HG03108 (cell line): ENCODE measurements at regions not wholly inside any gene's neighbourhood (a gene's known extent, or its start where the extent isn't known, plus 50 kb on each side); places are given as distances from the start of the nearest gene placed in this dataset.

Experiments used
- ATAC-seq: cut with Tn5 transposase; IDR thresholded peaks from one replicate; pipeline ENCODE4 v1.9.1; 2021; ENCODE audit warnings: moderate library complexity; ENCODE audit not compliant: unreplicated experiment

DNA sequence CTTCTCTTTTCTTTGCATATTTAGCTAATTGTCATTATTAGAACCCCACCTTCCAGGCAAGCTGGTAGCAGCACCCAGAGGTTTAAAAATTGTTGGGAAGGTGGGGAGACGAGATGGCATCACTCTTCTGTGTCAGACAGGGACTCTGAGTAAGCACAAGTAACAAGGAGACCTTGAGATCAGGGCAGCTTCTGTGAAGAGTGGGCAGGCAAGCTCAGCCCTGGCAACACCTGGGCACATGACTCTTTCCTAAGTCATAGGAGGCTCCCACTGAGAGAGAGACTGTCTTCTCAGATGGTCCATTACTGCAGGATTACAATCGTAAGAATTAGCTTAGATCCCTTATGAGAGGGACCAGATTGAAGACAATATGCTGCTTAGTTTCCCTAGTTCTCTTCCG is 183.5 kb downstream of the BRINP2 start:
- ATAC-seq, result no peak

DNA sequence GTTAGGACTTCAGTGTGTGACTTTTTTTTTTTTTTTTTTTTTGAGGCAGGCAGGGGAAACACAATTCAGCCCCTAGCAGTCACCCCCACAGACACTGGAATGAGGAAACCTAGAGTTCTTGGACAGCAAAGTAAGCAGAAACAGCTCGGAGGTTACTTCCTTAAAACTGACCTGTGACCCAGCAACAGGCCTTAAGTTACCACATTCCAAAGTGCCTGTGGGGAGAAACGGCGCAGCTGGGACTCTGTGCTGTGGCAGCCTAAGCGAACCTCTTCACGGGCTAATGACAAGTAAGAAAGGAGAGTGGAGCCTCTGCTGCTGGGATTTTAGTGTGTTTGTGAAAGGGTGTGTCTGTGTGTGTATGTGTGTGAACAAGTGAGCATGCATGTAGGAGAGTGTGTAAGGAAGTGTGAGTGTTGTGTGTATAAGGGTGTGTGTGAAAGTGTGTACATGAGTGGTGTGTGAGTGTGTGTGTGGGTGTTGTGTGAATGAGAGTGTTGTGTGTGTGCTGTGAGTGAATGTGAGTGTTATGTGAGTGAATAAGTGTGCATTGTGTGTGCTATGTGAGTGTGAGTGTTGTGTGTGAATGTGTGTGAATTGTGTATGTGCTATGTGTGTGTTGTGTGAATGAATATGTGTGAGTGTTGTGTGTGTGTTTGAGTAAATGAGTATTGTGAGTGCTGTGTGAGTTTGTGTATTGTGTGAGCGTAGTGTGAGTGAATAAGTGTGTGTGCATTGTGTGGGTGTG is 180.8 kb downstream of the BRINP2 start:
- ATAC-seq, result no peak

DNA sequence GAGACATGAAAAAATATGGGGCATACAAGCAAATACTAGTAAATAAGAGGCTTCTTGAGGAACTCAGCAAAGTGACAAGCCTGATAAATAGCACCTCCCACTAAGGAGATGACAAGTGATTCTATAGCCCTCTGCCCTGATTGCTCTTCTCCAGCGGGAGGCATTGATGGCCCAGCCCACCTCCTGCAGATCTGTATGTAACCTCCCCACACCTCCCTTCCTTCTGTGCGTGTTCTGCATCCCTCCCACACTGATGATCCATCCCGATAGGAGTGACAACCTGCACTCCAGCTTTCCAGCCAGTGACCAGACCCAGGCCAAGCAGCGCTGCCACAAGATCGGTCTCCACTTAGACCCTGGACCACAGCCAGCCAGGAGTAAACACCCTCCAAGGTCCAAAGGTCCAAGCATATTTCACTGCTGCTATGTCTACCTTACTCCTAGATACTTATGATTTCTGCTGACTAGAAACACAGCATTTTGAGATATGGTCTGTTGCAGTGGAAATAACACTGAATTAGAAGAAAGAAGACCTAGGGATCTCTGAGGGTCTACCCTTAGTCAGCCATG is 176.1 kb downstream of the BRINP2 start:
- no peak for ATAC-seq

DNA sequence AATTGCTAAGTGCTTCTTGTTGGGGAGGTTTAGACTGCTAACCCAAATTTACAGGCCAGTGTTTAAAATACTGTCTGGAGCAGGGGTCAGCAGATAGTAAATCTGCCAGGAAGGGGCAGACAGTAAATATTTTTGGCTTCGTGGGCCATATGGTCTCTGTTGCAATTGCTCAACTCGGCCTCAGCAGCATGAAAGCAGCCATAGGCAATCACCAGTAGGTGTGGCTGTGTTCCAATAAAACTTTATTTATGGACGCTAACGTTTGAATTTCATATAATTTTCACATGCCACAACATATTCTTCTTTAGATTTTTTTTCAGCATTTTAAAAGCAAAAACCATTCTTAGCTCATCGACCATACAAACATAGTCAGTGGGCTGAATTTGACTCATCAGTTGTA is 172.7 kb downstream of the BRINP2 start:
- no peak for ATAC-seq

DNA sequence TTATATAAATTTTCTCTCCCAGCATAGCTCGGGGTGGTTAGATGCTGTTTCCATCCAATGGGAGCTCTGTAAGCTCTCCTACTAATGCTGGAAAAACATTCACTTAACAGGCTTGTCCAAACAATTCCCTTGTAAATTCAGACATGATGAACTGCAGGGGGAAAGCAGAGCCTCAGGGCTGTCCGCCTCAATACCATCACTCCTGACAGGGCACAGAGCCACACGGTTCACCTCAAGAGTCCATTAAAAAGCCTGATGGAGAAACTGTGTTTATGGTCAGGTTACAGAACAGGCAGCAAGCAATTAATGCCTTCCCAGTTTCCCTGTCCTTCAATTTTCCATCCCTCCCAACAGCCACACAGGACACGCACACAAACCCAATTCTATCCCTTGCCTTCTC is 171.0 kb downstream of the BRINP2 start:
- no peak for ATAC-seq

DNA sequence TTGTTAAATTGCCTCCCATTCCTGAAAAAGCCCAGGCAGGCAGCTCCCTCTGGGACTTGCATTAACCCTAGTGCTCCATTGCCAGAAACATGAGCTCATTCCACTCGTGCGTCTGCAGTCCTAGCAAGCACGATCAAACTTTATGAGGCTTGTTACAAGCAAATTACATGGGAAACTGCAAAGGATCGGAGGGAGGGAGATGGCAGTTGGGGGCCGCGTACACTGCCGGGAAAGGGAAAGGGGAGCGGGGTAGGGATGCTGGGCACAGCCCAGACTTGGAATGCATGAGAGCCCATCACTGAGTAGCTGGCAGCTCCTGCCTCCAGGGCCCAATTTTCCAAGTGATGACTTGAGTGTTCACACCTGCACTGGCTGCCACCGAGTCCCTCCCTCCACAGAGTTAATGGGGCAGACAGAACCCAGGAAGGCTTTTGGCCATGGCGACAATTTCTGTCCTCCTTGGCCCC is 169.9 kb downstream of the BRINP2 start:
- ATAC-seq, result no peak

DNA sequence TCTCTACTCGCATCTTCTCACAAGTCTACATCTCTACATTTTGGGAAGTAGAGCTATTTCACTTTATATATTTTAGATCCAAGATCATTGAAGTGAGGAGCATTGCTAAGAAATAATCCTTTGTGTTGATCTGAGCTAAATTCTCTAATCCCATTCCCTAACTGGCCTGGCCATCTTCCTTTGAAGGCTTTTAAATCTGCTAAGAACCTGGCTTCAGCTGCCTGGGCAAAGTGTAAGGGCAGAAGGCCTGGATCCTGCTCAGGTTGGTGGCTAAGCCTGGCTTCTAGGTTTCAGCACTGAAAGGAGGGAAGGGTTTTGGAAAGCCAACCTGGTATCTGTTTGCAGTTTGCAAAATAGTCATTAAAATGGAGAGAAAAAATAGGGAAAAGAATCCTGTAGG is 167.6 kb downstream of the BRINP2 start:
- ATAC-seq, result no peak

DNA sequence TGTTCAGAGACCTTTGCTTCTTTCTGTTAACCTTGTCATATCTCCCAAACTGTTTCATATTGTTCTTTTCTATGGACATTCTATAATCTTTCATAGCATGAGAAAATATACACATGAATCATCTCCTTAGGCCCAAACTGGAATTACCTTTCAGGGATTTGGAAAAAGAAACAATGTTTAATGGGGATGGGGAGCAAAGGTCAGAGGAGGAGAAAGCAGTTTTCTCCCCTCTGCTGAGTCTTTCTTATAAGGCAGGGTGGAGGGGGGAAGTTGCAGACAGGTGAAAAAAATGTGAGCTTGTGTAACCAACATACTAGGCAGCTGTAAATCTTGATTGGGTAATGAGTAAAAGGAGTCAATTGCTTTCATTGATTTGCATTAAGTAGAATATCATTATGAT is 164.1 kb downstream of the BRINP2 start:
- ATAC-seq, result no peak

DNA sequence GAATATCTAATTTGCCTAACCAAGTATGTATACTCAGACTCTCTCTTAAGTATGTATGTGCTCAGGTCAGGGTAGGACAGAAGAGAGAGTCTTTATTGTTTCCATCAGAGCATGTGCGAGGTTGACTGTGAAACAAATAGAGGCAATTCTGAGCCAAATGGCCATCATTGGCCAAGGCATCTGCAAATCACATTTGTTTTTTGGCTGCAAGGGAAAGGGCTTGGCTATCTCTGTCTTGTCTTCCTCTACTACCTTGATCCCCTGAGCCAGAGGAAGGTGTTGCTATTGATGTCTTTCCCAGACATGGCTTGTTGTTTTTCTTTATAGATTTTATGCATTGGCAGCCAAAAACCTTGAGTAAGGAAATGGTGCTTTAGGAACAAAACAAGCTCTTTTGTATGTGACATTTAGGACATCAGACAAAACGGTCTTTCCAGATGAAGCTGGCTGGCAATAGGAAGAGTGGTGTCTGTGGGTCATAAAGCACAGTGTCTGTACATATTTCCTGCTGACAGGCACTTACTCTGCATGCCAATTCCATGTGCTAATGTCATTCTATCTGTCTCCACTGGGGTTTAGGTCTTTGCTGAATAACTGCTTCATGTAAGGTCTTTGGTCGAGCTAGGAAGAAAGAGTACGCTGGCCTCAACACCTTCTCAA is 163.3 kb downstream of the BRINP2 start:
- no peak for ATAC-seq
